Sigmoid colon (tissue), 6 donors: ENCODE measurements at regions not wholly inside any gene's neighbourhood (a gene's known extent, or its start where the extent isn't known, plus 50 kb on each side); places are given as distances from the start of the nearest gene placed in this dataset.

Experiments used
- DNase-seq: peaks from one replicate; pipeline ENCODE4 v3.0.0-alpha.2; 2019
- H3K27ac ChIP-seq, 4 donors: fragments of 200-600 bp; sonication (generic); one replicate each; pipeline ENCODE4 v1.5.1; 2016 to 2019; ENCODE audit warnings: mild to moderate bottlenecking in 1 of 4
- H3K27me3 ChIP-seq, 3 donors: fragments of 200-600 bp; sonication (generic); one replicate each; pipeline ENCODE4 v1.5.1; 2019; ENCODE audit warnings: mild to moderate bottlenecking in 1 of 3
- H3K36me3 ChIP-seq, 4 donors: fragments of 200-600 bp; sonication (generic); one replicate each; pipeline ENCODE4 v1.5.1; 2016 to 2019
- H3K4me1 ChIP-seq, 4 donors: fragments of 200-600 bp; sonication (generic); one replicate each; pipeline ENCODE4 v1.5.1; 2017 to 2019
- H3K4me3 ChIP-seq, 4 donors: fragments of 200-600 bp; sonication (generic); one replicate each; pipeline ENCODE4 v1.5.1; 2017 to 2019; ENCODE audit warnings: mild to moderate bottlenecking in 2 of 4, moderate library complexity in 1 of 4
- H3K9me3 ChIP-seq, 4 donors: fragments of 200-600 bp in 3 of 4; sonication (generic) in 3 of 4; one replicate each; pipeline versions ENCODE4 v1.5.1 to v1.6.1; 2013 to 2019
- CTCF ChIP-seq, 4 experiments: fragments of 450-650 bp in 3 of 4; fragments of 200-600 bp in 1 of 4; IDR thresholded peaks; one replicate each; pipeline ENCODE4 v1.5.1; 2016 to 2019; ENCODE audit warnings: antibody characterized with exemption in 4 of 4, mild to moderate bottlenecking in 3 of 4, moderate library complexity in 2 of 4
- EP300 ChIP-seq, 4 donors: sonication (generic); formaldehyde crosslinking; IDR thresholded peaks; one replicate each; pipeline ENCODE4 v1.6.1; 2017; ENCODE audit warnings: antibody characterized with exemption in 4 of 4
- POLR2A ChIP-seq, 2 donors: fragments of 450-650 bp; IDR thresholded peaks; one replicate each; pipeline ENCODE4 v1.6.1; 2016; ENCODE audit warnings: antibody characterized with exemption in 2 of 2, mild to moderate bottlenecking in 2 of 2, moderate library complexity in 2 of 2
- POLR2AphosphoS5 ChIP-seq, 4 donors: sonication (generic); formaldehyde crosslinking; IDR thresholded peaks; one replicate each; pipeline ENCODE4 v1.6.1; 2017; ENCODE audit warnings: antibody characterized with exemption in 4 of 4
- WGBS, 2 donors: extraction: QIAGEN DNeasy Blood & Tissue Kit; methylation state at CpG; one replicate each; pipeline ENCODE4 v1.1.7; 2013; 5-methylcytosine and 5-hydroxymethylcytosine counted together
- intact Hi-C: fragments of 100-400 bp; cut with DNase I; formaldehyde crosslinking; loops from one replicate; pipeline ENCODE4 v1.15.1; 2023
- donor health status: healthy with polysubstance abuse.
- donor health status: healthy.

GRCh38 chr2:74050151-74050550, 65.4 kb downstream of the TET3 start:
- TF ChIP-seq CTCF (IDR thresholded peaks at IDR 0.05), result no peak
- TF ChIP-seq POLR2AphosphoS5 (IDR thresholded peaks at IDR 0.05), result no peak
- no peak for TF ChIP-seq POLR2A (IDR thresholded peaks at IDR 0.05)
- TF ChIP-seq EP300 (IDR thresholded peaks at IDR 0.05), result no peak
- Histone ChIP-seq H3K27ac (no peak overlapping the region), H3K4me3 (no peak overlapping the region), H3K4me1 (no peaks in the 10 kb centered on the region), H3K27me3 (no peaks in the 10 kb centered on the region), H3K36me3 (peaks cover 0 to 15% (median 0%) of the 10 kb centered on the region in 4 donors), H3K9me3 (no peaks in the 10 kb centered on the region)
- DNase-seq, result no peak
- WGBS, 2 donors, result 46 to 84% methylated on average over 5 of the region's 5 CpGs
- intact Hi-C loops, result no loop called here

- Histone ChIP-seq H3K9me3 (no peaks in the 10 kb centered on the region), H3K4me3 (no peak overlapping the region), H3K4me1 (no peaks in the 10 kb centered on the region), H3K36me3 (peaks cover 0 to 10% (median 0%) of the 10 kb centered on the region in 4 donors), H3K27ac (no peak overlapping the region), H3K27me3 (no peaks in the 10 kb centered on the region)
- no peak for TF ChIP-seq EP300 (IDR thresholded peaks at IDR 0.05)
- no peak for TF ChIP-seq CTCF (IDR thresholded peaks at IDR 0.05)
- TF ChIP-seq POLR2A (IDR thresholded peaks at IDR 0.05), result no peak
- TF ChIP-seq POLR2AphosphoS5 (IDR thresholded peaks at IDR 0.05), result no peak
- DNase-seq, result no peak
- intact Hi-C loops, result no loop called here
- WGBS, 2 donors, result 35 to 61% methylated on average over 1 of the region's 1 CpG
These were observed 66.8 kb downstream of the TET3 start for GRCh38 chr2:74051504-74051903.

GRCh38 chr2:74052732-74053710, 68.3 kb downstream of the TET3 start:
- intact Hi-C loops, result no loop called here
- Histone ChIP-seq H3K27ac (no peak overlapping the region), H3K9me3 (no peaks in the 10 kb centered on the region), H3K36me3 (no peaks in the 10 kb centered on the region), H3K4me1 (no peaks in the 10 kb centered on the region), H3K27me3 (no peaks in the 10 kb centered on the region), H3K4me3 (no peak overlapping the region)
- no peak for DNase-seq
- 78 to 88% methylated on average over 8 of the region's 8 CpGs for WGBS, 2 donors
- TF ChIP-seq CTCF (IDR thresholded peaks at IDR 0.05) (no peak), POLR2A (IDR thresholded peaks at IDR 0.05) (no peak), POLR2AphosphoS5 (IDR thresholded peaks at IDR 0.05) (no peak), EP300 (IDR thresholded peaks at IDR 0.05) (no peak)

GRCh38 chr2:74053959-74054715, 69.4 kb downstream of the TET3 start:
- no peaks in the 10 kb centered on the region for H3K9me3 ChIP-seq
- no peak overlapping the region for H3K4me3 ChIP-seq
- 82 to 91% methylated on average over 4 of the region's 4 CpGs for WGBS, 2 donors
- H3K27me3 ChIP-seq, result no peaks in the 10 kb centered on the region
- H3K27ac ChIP-seq, result no peak overlapping the region
- TF ChIP-seq POLR2AphosphoS5 (IDR thresholded peaks at IDR 0.05) (no peak), POLR2A (IDR thresholded peaks at IDR 0.05) (no peak), CTCF (IDR thresholded peaks at IDR 0.05) (no peak), EP300 (IDR thresholded peaks at IDR 0.05) (no peak)
- intact Hi-C loops, result no loop called here
- no peaks in the 10 kb centered on the region for H3K4me1 ChIP-seq
- no peaks in the 10 kb centered on the region for H3K36me3 ChIP-seq
- no peak for DNase-seq
